Effector memory CD8-positive, alpha-beta T cell (primary cell): ENCODE measurements at regions not wholly inside any gene's neighbourhood (a gene's known extent, or its start where the extent isn't known, plus 50 kb on each side); places are given as distances from the start of the nearest gene placed in this dataset.
A peak's percentile ranks its signal among the peaks of the same experiment; 100 is the strongest.
"Not testable (repeated sequence)": the region's sequence is repeated elsewhere in the genome, so short reads cannot be mapped to it uniquely, and the experiment has no call there.

Experiments used
- ATAC-seq: fragments of 150-1000 bp; cut with Tn5 transposase; replicated peaks from 2 replicates; pipeline ENCODE4 v1.10.0; 2021; ENCODE audit warnings: mild to moderate bottlenecking, moderate library complexity
- DNase-seq, 3 experiments: peaks; one replicate each; pipeline ENCODE4 v3.0.0; 2021
- H3K27ac Mint-ChIP-seq, 2 donors: one replicate each; pipeline ENCODE4 v1.8.0; 2022; ENCODE audit warnings: mild to moderate bottlenecking in 2 of 2, mixed read lengths in 2 of 2, moderate library complexity in 2 of 2
- H3K27me3 Mint-ChIP-seq, 2 donors: one replicate each; pipeline ENCODE4 v1.8.0; 2022; ENCODE audit warnings: mixed read lengths in 2 of 2
- H3K36me3 Mint-ChIP-seq: one replicate; pipeline ENCODE4 v1.8.0; 2022; ENCODE audit warnings: mild to moderate bottlenecking, moderate library complexity, mixed read lengths; ENCODE audit not compliant: insufficient read depth
- H3K4me1 Mint-ChIP-seq, 2 donors: one replicate each; pipeline ENCODE4 v1.8.0; 2022; ENCODE audit warnings: low read depth in 2 of 2, mixed read lengths in 2 of 2
- H3K4me3 Mint-ChIP-seq, 2 donors: one replicate each; pipeline ENCODE4 v1.8.0; 2022; ENCODE audit warnings: mild to moderate bottlenecking in 2 of 2, mixed read lengths in 2 of 2, moderate library complexity in 2 of 2
- H3K9me3 Mint-ChIP-seq, 2 donors: one replicate each; pipeline ENCODE4 v1.8.0; 2022; ENCODE audit warnings: mixed read lengths in 2 of 2

DNA sequence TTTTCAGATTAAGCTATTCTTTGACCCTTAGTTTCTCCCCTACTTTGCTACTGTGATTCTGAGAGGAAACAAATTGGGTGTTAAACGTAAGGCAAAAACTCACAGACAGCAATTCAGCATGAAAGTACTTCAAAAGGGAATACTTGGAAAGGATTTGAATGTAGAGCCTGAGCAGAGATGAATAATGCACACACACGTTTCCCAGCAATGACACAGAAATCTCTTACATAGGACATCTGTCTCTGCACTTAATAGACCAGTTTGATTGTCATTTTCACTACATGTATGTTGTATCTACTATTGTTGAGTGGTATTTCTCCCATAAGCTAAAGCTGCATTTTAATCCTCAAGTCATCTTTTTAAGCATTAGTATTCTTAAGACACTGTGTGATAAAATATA lies 166.1 kb upstream of the TEX13C start:
- Mint-ChIP-seq H3K27ac (no peak overlapping the region), H3K4me1 (no peaks in the 10 kb centered on the region), H3K36me3 (no peaks in the 10 kb centered on the region), H3K4me3 (no peak overlapping the region), H3K9me3 (no peaks in the 10 kb centered on the region), H3K27me3 (no peaks in the 10 kb centered on the region)
- DNase-seq (no peak), ATAC-seq (no peak)

DNA sequence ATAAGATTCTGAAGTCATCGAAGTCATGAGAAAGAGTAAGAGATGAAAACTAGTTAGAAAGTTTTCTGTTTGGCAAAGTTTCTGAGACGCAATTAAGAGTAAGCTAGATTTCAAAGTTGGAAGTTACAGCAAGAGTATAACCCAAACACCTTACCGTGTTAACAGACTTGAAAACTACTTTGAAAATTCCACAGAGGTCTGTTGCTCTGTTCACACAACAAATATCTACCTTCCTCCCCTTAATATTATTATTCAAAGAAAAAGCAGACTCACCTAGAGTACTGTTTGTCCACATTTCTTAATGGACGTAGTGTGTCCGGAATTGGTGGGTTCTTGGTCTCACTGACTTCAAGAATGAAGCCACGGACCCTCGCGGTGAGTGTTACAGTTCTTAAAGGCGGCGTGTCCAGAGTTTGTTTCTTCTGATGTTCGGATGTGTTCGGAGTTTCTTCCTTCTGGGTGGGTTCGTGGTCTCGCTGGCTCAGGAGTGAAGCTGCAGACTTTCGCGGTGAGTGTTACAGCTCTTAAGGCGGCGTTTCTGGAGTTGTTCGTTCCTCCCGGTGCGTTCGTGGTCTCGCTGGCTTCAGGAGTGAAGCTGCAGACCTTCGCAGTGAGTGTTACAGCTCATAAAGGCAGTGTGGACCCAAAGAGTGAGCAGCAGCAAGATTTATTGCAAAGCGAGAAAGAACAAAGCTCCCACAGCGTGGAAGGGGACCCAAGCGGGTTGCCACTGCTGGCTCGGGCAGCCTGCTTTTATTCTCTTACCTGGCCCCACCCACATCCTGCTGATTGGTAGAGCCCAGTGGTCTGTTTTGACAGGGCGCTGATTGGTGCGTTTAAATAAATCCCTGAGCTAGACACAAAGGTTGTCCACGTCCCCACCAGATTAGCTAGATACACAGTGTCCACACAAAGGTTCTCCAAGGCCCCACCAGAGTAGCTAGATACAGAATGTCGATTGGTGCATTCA lies 165.1 kb upstream of the TEX13C start:
- not testable (repeated sequence) for H3K27me3 Mint-ChIP-seq, DNase-seq, H3K36me3 Mint-ChIP-seq, H3K4me1 Mint-ChIP-seq, H3K27ac Mint-ChIP-seq, H3K4me3 Mint-ChIP-seq, H3K9me3 Mint-ChIP-seq, ATAC-seq

DNA sequence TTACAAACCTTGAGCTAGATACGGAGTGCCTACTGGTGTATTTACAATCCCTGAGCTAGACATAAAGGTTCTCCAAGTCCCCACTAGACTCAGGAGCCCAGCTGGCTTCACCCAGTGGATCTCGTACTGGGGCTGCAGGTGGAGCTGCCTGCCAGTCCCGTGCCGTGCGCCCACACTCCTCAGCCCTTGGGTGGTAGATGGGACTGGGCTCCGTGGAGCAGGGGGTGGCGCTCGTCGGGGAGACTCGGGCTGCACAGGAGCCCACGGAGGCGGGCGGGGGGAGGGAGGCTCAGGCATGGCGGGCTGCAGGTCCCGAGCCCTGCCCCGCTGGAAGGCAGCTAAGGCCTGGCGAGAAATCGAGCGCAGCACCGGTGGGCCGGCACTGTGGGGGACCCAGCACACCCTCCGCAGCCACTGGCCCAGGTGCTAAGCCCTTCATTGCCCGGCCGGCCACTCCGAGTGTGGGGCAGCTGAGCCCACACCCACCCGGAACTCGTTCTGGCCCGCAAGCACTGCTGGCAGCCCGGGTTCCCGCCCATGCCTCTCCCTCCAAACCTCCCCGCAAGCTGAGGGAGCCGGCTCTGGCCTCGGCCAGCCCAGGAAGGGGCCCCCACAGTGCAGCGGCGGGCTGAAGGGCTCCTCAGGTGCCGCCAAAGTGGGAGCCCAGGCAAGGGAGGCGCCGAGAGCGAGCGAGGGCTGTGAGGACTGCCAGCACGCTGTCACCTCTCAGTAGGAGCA lies 164.2 kb upstream of the TEX13C start:
- H3K27me3 Mint-ChIP-seq, H3K27ac Mint-ChIP-seq, DNase-seq, ATAC-seq, H3K9me3 Mint-ChIP-seq, H3K4me3 Mint-ChIP-seq, H3K4me1 Mint-ChIP-seq, H3K36me3 Mint-ChIP-seq: not testable (repeated sequence)

- H3K9me3 Mint-ChIP-seq, result no peaks in the 10 kb centered on the region
- no peak overlapping the region for H3K27ac Mint-ChIP-seq
- H3K4me3 Mint-ChIP-seq, result no peak overlapping the region
Observed at GRCh38 chrX:125170459-125170858, 149.2 kb upstream of the TEX13C start.

DNA sequence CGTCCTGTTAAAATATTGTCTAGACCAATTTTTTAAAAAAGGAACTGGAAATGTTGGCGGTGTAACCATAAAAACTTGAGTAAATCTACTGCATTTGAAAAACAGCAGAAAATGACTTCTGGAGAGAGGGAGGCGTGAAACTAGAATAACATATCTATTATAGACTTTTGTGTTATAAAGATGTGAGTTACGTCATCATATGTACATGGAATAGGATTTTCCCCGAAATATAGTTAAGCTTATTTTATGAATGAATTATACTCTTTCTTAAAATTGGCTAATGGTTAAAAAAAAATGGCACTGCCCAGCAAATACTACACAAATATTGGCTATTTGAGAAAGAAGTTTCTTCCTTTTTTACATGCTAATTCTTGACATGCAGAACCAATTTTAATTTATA lies 147.1 kb upstream of the TEX13C start:
- DNase-seq (no peak), ATAC-seq (no peak)
- no peaks in the 10 kb centered on the region for H3K4me1 Mint-ChIP-seq
- no peaks in the 10 kb centered on the region for H3K27me3 Mint-ChIP-seq
- H3K27ac Mint-ChIP-seq, result no peak overlapping the region
- H3K36me3 Mint-ChIP-seq, result no peaks in the 10 kb centered on the region
- no peak overlapping the region for H3K4me3 Mint-ChIP-seq
- H3K9me3 Mint-ChIP-seq, result no peaks in the 10 kb centered on the region

More at GRCh38 chrX:125170459-125170858, 149.2 kb upstream of the TEX13C start:
- H3K4me1 Mint-ChIP-seq, result no peaks in the 10 kb centered on the region
- no peaks in the 10 kb centered on the region for H3K27me3 Mint-ChIP-seq
- ATAC-seq (no peak), DNase-seq (no peak)
- no peaks in the 10 kb centered on the region for H3K36me3 Mint-ChIP-seq

GRCh38 chrX:125175991-125176584 lies 143.6 kb upstream of the TEX13C start:
- H3K9me3 Mint-ChIP-seq, result no peaks in the 10 kb centered on the region
- H3K27ac Mint-ChIP-seq, result no peak overlapping the region
- H3K4me1 Mint-ChIP-seq, result no peaks in the 10 kb centered on the region
- H3K4me3 Mint-ChIP-seq, result no peak overlapping the region
- peaks cover 0 to 3% of the 10 kb centered on the region in 2 donors for H3K27me3 Mint-ChIP-seq
- peaks cover 4% of the 10 kb centered on the region for H3K36me3 Mint-ChIP-seq
- DNase-seq (no peak), ATAC-seq (no peak)

DNA sequence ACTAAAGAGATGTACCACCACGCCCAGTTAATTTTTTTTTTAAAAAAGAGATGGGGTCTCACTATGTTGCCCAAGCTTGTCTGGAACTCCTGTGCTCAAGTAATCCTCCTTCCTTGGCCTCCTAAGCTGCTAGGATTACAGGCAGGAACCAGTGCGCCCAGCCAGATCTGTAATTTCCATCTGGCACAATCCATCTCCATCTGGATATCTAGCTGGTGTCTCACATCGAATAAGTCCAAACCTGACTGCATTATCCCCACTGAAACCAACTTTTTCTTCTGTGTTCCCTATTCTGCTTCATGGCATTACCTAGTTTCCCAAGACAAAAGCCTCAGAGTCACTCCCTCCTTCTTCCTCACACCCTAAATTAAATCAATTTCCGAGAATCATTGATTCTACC lies 125.8 kb upstream of the TEX13C start:
- H3K9me3 Mint-ChIP-seq, result no peaks in the 10 kb centered on the region
- H3K4me1 Mint-ChIP-seq, result no peaks in the 10 kb centered on the region
- ATAC-seq, result no peak
- DNase-seq, result no peak
- H3K36me3 Mint-ChIP-seq, result no peaks in the 10 kb centered on the region
- peaks cover 24% of the 10 kb centered on the region in 2 donors for H3K27me3 Mint-ChIP-seq
- H3K4me3 Mint-ChIP-seq, result no peak overlapping the region
- H3K27ac Mint-ChIP-seq, result no peak overlapping the region

- Mint-ChIP-seq H3K4me1 (peaks cover 6 to 8% of the 10 kb centered on the region in 2 donors), H3K9me3 (no peaks in the 10 kb centered on the region), H3K4me3 (no peak overlapping the region), H3K36me3 (no peaks in the 10 kb centered on the region), H3K27ac (no peak overlapping the region), H3K27me3 (peaks cover 39 to 42% of the 10 kb centered on the region in 2 donors)
- no peak for DNase-seq
- no peak for ATAC-seq
Observed at GRCh38 chrX:125198546-125198945, 121.1 kb upstream of the TEX13C start.

GRCh38 chrX:125202591-125203248 lies 117.0 kb upstream of the TEX13C start:
- peaks cover 32 to 40% of the 10 kb centered on the region in 2 donors for H3K27me3 Mint-ChIP-seq
- no peak for ATAC-seq
- H3K27ac Mint-ChIP-seq, result no peak overlapping the region

GRCh38 chrX:125203365-125203736 lies 116.3 kb upstream of the TEX13C start:
- no peak overlapping the region for H3K27ac Mint-ChIP-seq
- no peaks in the 10 kb centered on the region for H3K9me3 Mint-ChIP-seq
- no peak for ATAC-seq
- peak overlapping the region; percentile 66 to 79 for H3K4me3 Mint-ChIP-seq
- DNase-seq, result no peak
- no peaks in the 10 kb centered on the region for H3K36me3 Mint-ChIP-seq
- peaks cover 13 to 20% of the 10 kb centered on the region in 2 donors for H3K4me1 Mint-ChIP-seq
- peaks cover 32 to 40% of the 10 kb centered on the region in 2 donors for H3K27me3 Mint-ChIP-seq

More at GRCh38 chrX:125202591-125203248, 117.0 kb upstream of the TEX13C start:
- no peak for DNase-seq
- H3K9me3 Mint-ChIP-seq, result no peaks in the 10 kb centered on the region
- peaks cover 13 to 20% of the 10 kb centered on the region in 2 donors for H3K4me1 Mint-ChIP-seq
- H3K36me3 Mint-ChIP-seq, result no peaks in the 10 kb centered on the region
- H3K4me3 Mint-ChIP-seq, result peak overlapping the region; percentile 66 to 79

DNA sequence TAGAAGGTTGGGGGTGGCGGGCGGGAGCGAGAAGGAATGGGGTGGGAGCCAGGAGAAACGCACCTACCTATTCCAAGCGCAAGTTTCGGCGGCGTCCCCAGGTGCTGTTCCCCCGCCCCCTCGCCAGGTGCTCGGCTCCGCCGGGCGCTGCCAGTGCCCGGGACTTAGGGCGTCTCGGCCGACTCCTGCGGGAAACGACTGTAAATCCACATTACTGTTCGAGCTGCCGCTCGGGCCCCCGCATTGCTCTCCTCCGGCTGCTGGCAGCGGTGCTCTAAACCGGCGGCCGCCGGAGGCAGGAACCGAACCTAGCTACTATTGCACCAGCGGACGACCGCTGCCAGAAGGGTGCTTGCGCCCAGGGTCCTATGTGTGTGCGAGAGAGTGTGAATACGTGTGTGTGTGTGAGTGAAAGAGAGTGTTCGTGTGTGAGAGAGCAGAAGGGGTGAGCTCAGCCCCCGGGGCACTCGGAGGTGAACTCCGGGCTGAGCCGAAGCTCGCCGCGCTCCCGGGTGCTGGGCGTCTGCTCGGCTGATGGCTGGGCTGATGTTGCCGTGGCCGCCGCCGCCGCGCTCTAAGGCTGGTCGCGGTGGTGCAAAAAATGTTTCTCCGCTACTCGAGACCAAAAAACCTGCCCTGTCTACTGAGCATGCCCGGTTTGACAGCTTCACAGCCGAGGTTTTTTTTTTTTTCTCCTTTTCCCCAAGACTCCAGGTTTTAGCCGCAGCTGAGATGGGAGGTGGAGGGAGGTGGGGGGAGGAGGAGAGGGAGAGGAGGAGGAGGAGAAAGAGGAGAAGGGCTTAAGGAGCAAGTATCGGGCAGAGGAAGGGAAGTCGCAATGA lies 115.7 kb upstream of the TEX13C start:
- H3K27me3 Mint-ChIP-seq, result peaks cover 32 to 40% of the 10 kb centered on the region in 2 donors

GRCh38 chrX:125204681-125205132 lies 115.0 kb upstream of the TEX13C start:
- ATAC-seq, result no peak
- Mint-ChIP-seq H3K9me3 (no peaks in the 10 kb centered on the region), H3K27me3 (peaks cover 32 to 40% of the 10 kb centered on the region in 2 donors), H3K36me3 (no peaks in the 10 kb centered on the region), H3K27ac (no peak overlapping the region), H3K4me3 (peak overlapping the region; percentile 66 to 80), H3K4me1 (peaks cover 13 to 20% of the 10 kb centered on the region in 2 donors)
- DNase-seq, result no peak

More for the DNA sequence above, 115.7 kb upstream of the TEX13C start:
- ATAC-seq, result peak; percentile 31
- Mint-ChIP-seq H3K4me3 (peak overlapping the region; percentile 66 to 80), H3K9me3 (no peaks in the 10 kb centered on the region), H3K27ac (no peak overlapping the region), H3K4me1 (peaks cover 13 to 20% of the 10 kb centered on the region in 2 donors), H3K36me3 (no peaks in the 10 kb centered on the region)
- DNase-seq, result no peak
